ENCODE measurements at regions not wholly inside any gene's neighbourhood (a gene's known extent, or its start where the extent isn't known, plus 50 kb on each side); places are given as distances from the start of the nearest gene placed in this dataset.

GRCh38 chr18:77763530-77764145, 514.0 kb downstream of the GALR1 start:
- DNase-seq = no peak

GRCh38 chr18:77765468-77765867, 515.8 kb downstream of the GALR1 start:
- DNase-seq = peak; percentile 70

GRCh38 chr18:77766421-77766820, 516.8 kb downstream of the GALR1 start:
- no peak for DNase-seq

- peak; percentile 30 for DNase-seq
Observed at GRCh38 chr18:77772177-77772576, 522.5 kb downstream of the GALR1 start.

GRCh38 chr18:77776104-77776503, 526.5 kb downstream of the GALR1 start:
- no peak for DNase-seq

- no peak for DNase-seq
Observed at GRCh38 chr18:77777163-77777562, 527.5 kb downstream of the GALR1 start.

GRCh38 chr18:77784759-77785379, 535.2 kb downstream of the GALR1 start:
- peak; percentile 18 for DNase-seq

GRCh38 chr18:77785415-77785975, 535.8 kb downstream of the GALR1 start:
- no peak for DNase-seq

- DNase-seq = no peak
Observed at GRCh38 chr18:77803024-77803423, 553.4 kb downstream of the GALR1 start.

GRCh38 chr18:77804382-77804781, 554.7 kb downstream of the GALR1 start:
- no peak for DNase-seq

- DNase-seq = no peak
Observed at GRCh38 chr18:77807650-77808049, 558.0 kb downstream of the GALR1 start.

GRCh38 chr18:77811503-77811902, 561.9 kb downstream of the GALR1 start:
- peak; percentile 99 for DNase-seq

- DNase-seq = no peak
Observed at GRCh38 chr18:77815666-77816338, 566.2 kb downstream of the GALR1 start.

- no peak for DNase-seq
Observed at GRCh38 chr18:77818328-77818727, 568.7 kb downstream of the GALR1 start.

- DNase-seq = no peak
Observed at GRCh38 chr18:77820472-77820871, 570.8 kb downstream of the GALR1 start.

GRCh38 chr18:77821892-77822291, 572.2 kb downstream of the GALR1 start:
- DNase-seq = no peak

GRCh38 chr18:77822632-77823031, 573.0 kb downstream of the GALR1 start:
- DNase-seq = no peak

GRCh38 chr18:77833807-77834206, 584.2 kb downstream of the GALR1 start:
- no peak for DNase-seq

GRCh38 chr18:77851802-77852201, 602.2 kb downstream of the GALR1 start:
- peak; percentile 44 for DNase-seq

- no peak for DNase-seq
Observed at GRCh38 chr18:77853859-77854258, 604.2 kb downstream of the GALR1 start.

- DNase-seq = peak; percentile 67
Observed at GRCh38 chr18:77857678-77858655, 608.3 kb downstream of the GALR1 start.

GRCh38 chr18:77859634-77860033, 610.0 kb downstream of the GALR1 start:
- DNase-seq = no peak

Measured in DMS153 (cell line).